CD4-positive, CD25-positive, alpha-beta regulatory T cell (primary cell): ENCODE measurements at regions not wholly inside any gene's neighbourhood (a gene's known extent, or its start where the extent isn't known, plus 50 kb on each side); places are given as distances from the start of the nearest gene placed in this dataset.
"Not testable (repeated sequence)": the region's sequence is repeated elsewhere in the genome, so short reads cannot be mapped to it uniquely, and the experiment has no call there.

ENCODE experiments used
- ATAC-seq, 2 donors: fragments of 150-1000 bp; cut with Tn5 transposase; one replicate each; pipeline ENCODE4 v1.10.0; 2021; ENCODE audit warnings: low read depth in 2 of 2, moderate number of reproducible peaks in 2 of 2, moderate library complexity in 1 of 2
- DNase-seq, 3 donors: peaks; one replicate each; pipeline versions ENCODE4 v3.0.0 to v3.0.0-alpha.2; 2012 to 2022; ENCODE audit warnings: mixed read lengths in 1 of 3
- H3K27ac ChIP-seq: one replicate; pipeline ENCODE4 v1.7.0; 2013; ENCODE audit warnings: mild to moderate bottlenecking, low read length; ENCODE audit not compliant: insufficient read depth, poor library complexity, severe bottlenecking
- H3K27me3 ChIP-seq: one replicate; pipeline ENCODE4 v1.7.0; 2013; ENCODE audit warnings: low read length; ENCODE audit not compliant: control insufficient read depth, insufficient read depth
- H3K36me3 ChIP-seq: one replicate; pipeline ENCODE4 v1.7.0; 2013; ENCODE audit warnings: mild to moderate bottlenecking, low read length, moderate library complexity; ENCODE audit not compliant: control insufficient read depth, insufficient read depth
- H3K4me1 ChIP-seq: 2 replicates; pipeline ENCODE4 v1.7.0; 2013; ENCODE audit warnings: mild to moderate bottlenecking, low read length; ENCODE audit not compliant: insufficient read depth, control insufficient read depth, poor library complexity, severe bottlenecking
- H3K4me3 ChIP-seq: one replicate; pipeline ENCODE4 v1.7.0; 2013; ENCODE audit warnings: low read depth, mild to moderate bottlenecking, low read length, moderate library complexity
- H3K9me3 ChIP-seq, 2 experiments: 1 replicate in 1 of 2; 2 replicates in 1 of 2; pipeline ENCODE4 v1.7.0; 2013; ENCODE audit warnings: low read length in 2 of 2, mild to moderate bottlenecking in 1 of 2, moderate library complexity in 1 of 2; ENCODE audit not compliant: control insufficient read depth in 2 of 2
- H3K27ac Mint-ChIP-seq, 3 donors: one replicate each; pipeline ENCODE4 v1.8.0; 2020 to 2022; ENCODE audit warnings: mild to moderate bottlenecking in 3 of 3, mixed read lengths in 3 of 3, moderate library complexity in 2 of 3
- H3K27me3 Mint-ChIP-seq: one replicate; pipeline ENCODE4 v1.8.0; 2022; ENCODE audit warnings: mild to moderate bottlenecking, mixed read lengths
- H3K36me3 Mint-ChIP-seq: one replicate; pipeline ENCODE4 v1.8.0; 2020; ENCODE audit warnings: mixed read lengths
- H3K4me1 Mint-ChIP-seq, 4 donors: one replicate each; pipeline ENCODE4 v1.8.0; 2020 to 2022; ENCODE audit warnings: mixed read lengths in 4 of 4, mild to moderate bottlenecking in 1 of 4
- H3K4me3 Mint-ChIP-seq, 4 donors: one replicate each; pipeline ENCODE4 v1.8.0; 2020 to 2022; ENCODE audit warnings: mild to moderate bottlenecking in 4 of 4, mixed read lengths in 4 of 4, moderate library complexity in 3 of 4
- H3K9me3 Mint-ChIP-seq, 7 donors: one replicate each; pipeline ENCODE4 v1.8.0; 2020 to 2022; ENCODE audit warnings: mixed read lengths in 7 of 7, mild to moderate bottlenecking in 3 of 7, moderate library complexity in 2 of 7

- H3K27ac ChIP-seq: no peak overlapping the region
- Mint-ChIP-seq H3K36me3 (no peaks in the 10 kb centered on the region), H3K27ac (no peak overlapping the region), H3K27me3 (no peaks in the 10 kb centered on the region), H3K4me1 (no peaks in the 10 kb centered on the region), H3K4me3 (no peak overlapping the region), H3K9me3 (peaks cover 0 to 17% (median 7%) of the 10 kb centered on the region in 7 donors)
- H3K4me1 ChIP-seq: no peaks in the 10 kb centered on the region
- H3K9me3 ChIP-seq: peaks cover 0 to 2% of the 10 kb centered on the region in 2 experiments
- no peaks in the 10 kb centered on the region for H3K36me3 ChIP-seq
- no peaks in the 10 kb centered on the region for H3K27me3 ChIP-seq
- DNase-seq (no peak), ATAC-seq (no peak)
- H3K4me3 ChIP-seq: no peak overlapping the region
These were observed 64.0 kb upstream of the FIBIN start for GRCh38 chr11:26929806-26930517.

- Histone ChIP-seq H3K27me3 (no peaks in the 10 kb centered on the region), H3K4me3 (no peak overlapping the region), H3K27ac (no peak overlapping the region), H3K4me1 (no peaks in the 10 kb centered on the region), H3K9me3 (peaks cover 0 to 6% of the 10 kb centered on the region in 2 experiments), H3K36me3 (no peaks in the 10 kb centered on the region)
- no peak overlapping the region for H3K4me3 Mint-ChIP-seq
- no peak for ATAC-seq
- no peaks in the 10 kb centered on the region for H3K27me3 Mint-ChIP-seq
- no peak overlapping the region for H3K27ac Mint-ChIP-seq
- H3K36me3 Mint-ChIP-seq: no peaks in the 10 kb centered on the region
- DNase-seq: no peak
- peaks cover 0 to 17% (median 7%) of the 10 kb centered on the region in 7 donors for H3K9me3 Mint-ChIP-seq
- no peaks in the 10 kb centered on the region for H3K4me1 Mint-ChIP-seq
These were observed 63.2 kb upstream of the FIBIN start for GRCh38 chr11:26930518-26931247.

- H3K27ac ChIP-seq: no peak overlapping the region
- H3K4me1 ChIP-seq: no peaks in the 10 kb centered on the region
- no peaks in the 10 kb centered on the region for H3K27me3 ChIP-seq
- H3K27ac Mint-ChIP-seq: no peak overlapping the region
- H3K4me3 Mint-ChIP-seq: no peak overlapping the region
- H3K36me3 ChIP-seq: no peaks in the 10 kb centered on the region
- no peaks in the 10 kb centered on the region for H3K27me3 Mint-ChIP-seq
- DNase-seq (no peak), ATAC-seq (no peak)
- peaks cover 3 to 19% (median 8%) of the 10 kb centered on the region in 7 donors for H3K9me3 Mint-ChIP-seq
- H3K4me1 Mint-ChIP-seq: no peaks in the 10 kb centered on the region
- peaks cover 0 to 6% of the 10 kb centered on the region in 2 experiments for H3K9me3 ChIP-seq
- no peaks in the 10 kb centered on the region for H3K36me3 Mint-ChIP-seq
- H3K4me3 ChIP-seq: no peak overlapping the region
These were observed 62.7 kb upstream of the FIBIN start for GRCh38 chr11:26931248-26931631.

DNA sequence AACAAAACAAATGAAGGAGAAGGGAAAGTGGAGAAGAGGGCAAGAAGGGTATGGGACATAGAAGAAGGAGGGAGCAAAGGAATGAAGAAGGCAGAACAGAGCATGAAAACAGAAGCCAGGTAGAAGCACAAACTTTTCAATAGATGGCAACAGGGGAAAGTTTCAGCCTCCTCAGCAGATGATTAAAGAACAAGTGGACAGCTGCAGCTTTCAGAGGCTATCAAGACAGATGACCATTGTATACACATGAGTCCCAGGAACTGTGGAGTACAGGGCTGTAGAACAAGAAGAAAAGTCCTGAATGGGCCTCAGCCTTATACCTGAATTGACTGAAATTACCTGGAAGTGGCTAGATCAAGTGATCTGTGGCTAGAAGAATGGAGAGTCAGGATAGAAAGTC, 62.0 kb upstream of the FIBIN start:
- Mint-ChIP-seq H3K4me3 (no peak overlapping the region), H3K4me1 (no peaks in the 10 kb centered on the region), H3K9me3 (peaks cover 3 to 12% (median 7%) of the 10 kb centered on the region in 7 donors), H3K27ac (no peak overlapping the region), H3K36me3 (no peaks in the 10 kb centered on the region), H3K27me3 (no peaks in the 10 kb centered on the region)
- H3K36me3 ChIP-seq: no peaks in the 10 kb centered on the region
- DNase-seq (no peak), ATAC-seq (no peak)
- no peaks in the 10 kb centered on the region for H3K4me1 ChIP-seq
- H3K27me3 ChIP-seq: no peaks in the 10 kb centered on the region
- no peak overlapping the region for H3K27ac ChIP-seq
- H3K4me3 ChIP-seq: no peak overlapping the region
- H3K9me3 ChIP-seq: peaks cover 0 to 6% of the 10 kb centered on the region in 2 experiments

DNA sequence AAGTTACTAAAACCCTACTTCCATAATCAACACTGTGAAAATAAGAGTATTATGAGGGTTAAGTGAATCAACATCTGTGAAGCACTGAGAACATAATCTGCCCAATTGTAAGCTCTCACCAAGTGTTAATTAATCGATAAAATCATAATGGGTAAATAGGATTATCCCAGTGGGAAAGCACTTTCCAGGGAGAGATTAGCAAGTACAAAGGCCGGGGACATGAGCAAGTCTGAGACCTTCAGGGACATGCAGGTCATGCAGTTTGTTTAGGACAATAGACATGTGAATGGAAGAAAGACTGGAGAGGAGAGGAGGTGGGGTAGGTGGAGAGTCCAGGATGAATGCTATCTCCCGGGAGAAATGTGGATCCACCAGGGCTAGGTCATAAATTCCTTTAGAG, 57.8 kb upstream of the FIBIN start:
- no peak for ATAC-seq
- no peaks in the 10 kb centered on the region for H3K4me1 Mint-ChIP-seq
- H3K4me1 ChIP-seq: no peaks in the 10 kb centered on the region
- H3K9me3 ChIP-seq: peaks cover 0 to 6% of the 10 kb centered on the region in 2 experiments
- no peak for DNase-seq
- H3K27ac ChIP-seq: no peak overlapping the region
- no peak overlapping the region for H3K4me3 ChIP-seq
- no peak overlapping the region for H3K27ac Mint-ChIP-seq
- H3K27me3 ChIP-seq: no peaks in the 10 kb centered on the region
- no peaks in the 10 kb centered on the region for H3K36me3 Mint-ChIP-seq
- no peak overlapping the region for H3K4me3 Mint-ChIP-seq
- no peaks in the 10 kb centered on the region for H3K36me3 ChIP-seq
- H3K9me3 Mint-ChIP-seq: peaks cover 1 to 19% (median 5%) of the 10 kb centered on the region in 7 donors
- no peaks in the 10 kb centered on the region for H3K27me3 Mint-ChIP-seq

- Histone ChIP-seq H3K4me3 (no peak overlapping the region), H3K27ac (no peak overlapping the region), H3K36me3 (no peaks in the 10 kb centered on the region), H3K4me1 (no peaks in the 10 kb centered on the region), H3K9me3 (peaks cover 0 to 6% of the 10 kb centered on the region in 2 experiments), H3K27me3 (no peaks in the 10 kb centered on the region)
- no peak for DNase-seq
- H3K27me3 Mint-ChIP-seq: no peaks in the 10 kb centered on the region
- H3K9me3 Mint-ChIP-seq: peaks cover 2 to 29% (median 5%) of the 10 kb centered on the region in 7 donors
- no peaks in the 10 kb centered on the region for H3K4me1 Mint-ChIP-seq
- no peaks in the 10 kb centered on the region for H3K36me3 Mint-ChIP-seq
- H3K27ac Mint-ChIP-seq: no peak overlapping the region
- H3K4me3 Mint-ChIP-seq: no peak overlapping the region
- no peak for ATAC-seq
These were observed 56.5 kb upstream of the FIBIN start for GRCh38 chr11:26937386-26937785.

- not testable (repeated sequence) for ATAC-seq, H3K4me3 ChIP-seq, H3K36me3 ChIP-seq, H3K27me3 Mint-ChIP-seq, H3K27ac ChIP-seq, DNase-seq, H3K27me3 ChIP-seq, H3K4me1 Mint-ChIP-seq, H3K4me3 Mint-ChIP-seq, H3K36me3 Mint-ChIP-seq, H3K4me1 ChIP-seq, H3K9me3 ChIP-seq
- Mint-ChIP-seq H3K27ac (peak overlapping the region in 1 of 3 donors; percentile 74), H3K9me3 (peaks cover 2 to 27% (median 5%) of the 10 kb centered on the region in 7 donors)
These were observed 53.4 kb upstream of the FIBIN start for GRCh38 chr11:26940501-26940900.

DNA sequence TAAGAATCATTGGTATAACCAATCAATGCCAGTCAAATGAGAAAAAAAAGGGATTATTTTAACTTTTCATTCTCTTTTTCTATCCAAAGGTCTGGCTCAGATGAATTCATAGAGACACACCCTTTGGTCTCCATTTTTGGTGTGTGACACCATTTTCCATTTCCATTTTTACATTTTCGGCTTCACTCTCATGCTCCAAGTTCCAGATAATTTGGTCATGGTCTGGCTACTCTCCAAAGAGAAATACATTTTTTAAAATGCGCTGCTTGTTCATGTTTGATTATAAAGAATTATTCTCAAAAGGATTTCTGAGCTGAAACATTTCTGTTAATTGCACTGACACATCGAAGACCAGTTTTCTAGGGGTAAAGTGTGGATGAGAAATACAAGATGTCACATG, 51.6 kb upstream of the FIBIN start:
- no peak for ATAC-seq
- H3K36me3 Mint-ChIP-seq: no peaks in the 10 kb centered on the region
- no peaks in the 10 kb centered on the region for H3K27me3 Mint-ChIP-seq
- H3K4me3 Mint-ChIP-seq: no peak overlapping the region
- Histone ChIP-seq H3K9me3 (no peaks in the 10 kb centered on the region), H3K27ac (no peak overlapping the region), H3K36me3 (no peaks in the 10 kb centered on the region), H3K4me1 (no peaks in the 10 kb centered on the region), H3K27me3 (no peaks in the 10 kb centered on the region), H3K4me3 (no peak overlapping the region)
- H3K4me1 Mint-ChIP-seq: no peaks in the 10 kb centered on the region
- peaks cover 2 to 28% (median 5%) of the 10 kb centered on the region in 7 donors for H3K9me3 Mint-ChIP-seq
- no peak for DNase-seq
- H3K27ac Mint-ChIP-seq: no peak overlapping the region
